Tibial artery (tissue), 4 donors: ENCODE measurements at regions not wholly inside any gene's neighbourhood (a gene's known extent, or its start where the extent isn't known, plus 50 kb on each side); places are given as distances from the start of the nearest gene placed in this dataset.

Experiments
- DNase-seq, 2 donors: peaks; one replicate each; pipeline ENCODE4 v3.0.0-alpha.2; 2019
- H3K27ac ChIP-seq, 2 donors: fragments of 200-600 bp; sonication (generic) in 1 of 2; 1 replicate in 1 of 2; 2 replicates in 1 of 2; pipeline ENCODE4 v1.5.1; 2018 to 2019; ENCODE audit warnings: mild to moderate bottlenecking in 1 of 2
- H3K27me3 ChIP-seq, 2 donors: fragments of 200-600 bp; sonication (generic) in 1 of 2; one replicate each; pipeline versions ENCODE4 v1.5.1 to v1.6.0; 2016 to 2019
- H3K36me3 ChIP-seq, 3 donors: fragments of 200-600 bp; sonication (generic) in 2 of 3; one replicate each; pipeline ENCODE4 v1.5.1; 2016 to 2019; ENCODE audit warnings: mild to moderate bottlenecking in 2 of 3
- H3K4me1 ChIP-seq, 4 donors: fragments of 200-600 bp; sonication (generic) in 2 of 4; 1 replicate in 3 of 4; 2 replicates in 1 of 4; pipeline ENCODE4 v1.5.1; 2016 to 2019
- H3K4me3 ChIP-seq, 2 donors: fragments of 200-600 bp; sonication (generic) in 1 of 2; 1 replicate in 1 of 2; 2 replicates in 1 of 2; pipeline ENCODE4 v1.5.1; 2018 to 2019; ENCODE audit warnings: mild to moderate bottlenecking in 2 of 2
- H3K9me3 ChIP-seq, 3 donors: fragments of 200-600 bp; sonication (generic) in 1 of 3; one replicate each; pipeline ENCODE4 v1.5.1; 2016 to 2019
- intact Hi-C: fragments of 100-400 bp; cut with DNase I; formaldehyde crosslinking; loops from one replicate; pipeline ENCODE4 v1.15.0; 2023; ENCODE audit warnings: low total_unique reads
- TF ChIP-seq, protein P1 (sequence below), 2 experiments: fragments of 200-600 bp in 1 of 2; fragments of 450-650 bp in 1 of 2; IDR thresholded peaks; one replicate each; pipeline ENCODE4 v1.5.1; 2017 to 2019; ENCODE audit warnings: antibody characterized with exemption in 2 of 2, mild to moderate bottlenecking in 1 of 2, moderate library complexity in 1 of 2

DNA sequence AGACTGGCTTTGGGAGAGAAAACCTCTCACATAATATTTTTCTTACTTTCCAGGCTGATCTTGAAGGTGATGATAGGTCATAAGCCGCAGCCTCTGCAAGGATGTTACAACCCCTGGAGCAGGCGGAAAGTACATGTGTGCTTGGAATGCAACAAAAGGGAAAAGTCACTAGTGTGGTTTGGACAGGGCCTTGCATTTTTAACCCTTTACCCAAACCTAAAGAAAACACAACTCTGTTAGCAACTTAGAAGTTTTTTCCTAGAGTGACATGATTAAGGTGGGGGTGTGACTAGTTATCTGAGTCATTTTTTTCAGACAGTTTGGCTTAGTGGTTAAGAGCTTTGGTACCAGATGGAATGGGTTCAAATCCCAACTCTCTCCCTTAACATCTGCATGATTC, 97.0 kb downstream of the TMEM30B start:
- Histone ChIP-seq H3K9me3 (no peaks in the 10 kb centered on the region), H3K27ac (peak overlapping the region; percentile 44 to 54), H3K27me3 (no peaks in the 10 kb centered on the region), H3K36me3 (no peaks in the 10 kb centered on the region), H3K4me1 (peaks cover 0 to 42% (median 32%) of the 10 kb centered on the region in 4 donors), H3K4me3 (no peak overlapping the region)
- intact Hi-C loops: no loop called here
- DNase-seq: no peak
- TF ChIP-seq, protein P1, sequence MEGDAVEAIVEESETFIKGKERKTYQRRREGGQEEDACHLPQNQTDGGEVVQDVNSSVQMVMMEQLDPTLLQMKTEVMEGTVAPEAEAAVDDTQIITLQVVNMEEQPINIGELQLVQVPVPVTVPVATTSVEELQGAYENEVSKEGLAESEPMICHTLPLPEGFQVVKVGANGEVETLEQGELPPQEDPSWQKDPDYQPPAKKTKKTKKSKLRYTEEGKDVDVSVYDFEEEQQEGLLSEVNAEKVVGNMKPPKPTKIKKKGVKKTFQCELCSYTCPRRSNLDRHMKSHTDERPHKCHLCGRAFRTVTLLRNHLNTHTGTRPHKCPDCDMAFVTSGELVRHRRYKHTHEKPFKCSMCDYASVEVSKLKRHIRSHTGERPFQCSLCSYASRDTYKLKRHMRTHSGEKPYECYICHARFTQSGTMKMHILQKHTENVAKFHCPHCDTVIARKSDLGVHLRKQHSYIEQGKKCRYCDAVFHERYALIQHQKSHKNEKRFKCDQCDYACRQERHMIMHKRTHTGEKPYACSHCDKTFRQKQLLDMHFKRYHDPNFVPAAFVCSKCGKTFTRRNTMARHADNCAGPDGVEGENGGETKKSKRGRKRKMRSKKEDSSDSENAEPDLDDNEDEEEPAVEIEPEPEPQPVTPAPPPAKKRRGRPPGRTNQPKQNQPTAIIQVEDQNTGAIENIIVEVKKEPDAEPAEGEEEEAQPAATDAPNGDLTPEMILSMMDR (IDR thresholded peaks at IDR 0.05): no peak

DNA sequence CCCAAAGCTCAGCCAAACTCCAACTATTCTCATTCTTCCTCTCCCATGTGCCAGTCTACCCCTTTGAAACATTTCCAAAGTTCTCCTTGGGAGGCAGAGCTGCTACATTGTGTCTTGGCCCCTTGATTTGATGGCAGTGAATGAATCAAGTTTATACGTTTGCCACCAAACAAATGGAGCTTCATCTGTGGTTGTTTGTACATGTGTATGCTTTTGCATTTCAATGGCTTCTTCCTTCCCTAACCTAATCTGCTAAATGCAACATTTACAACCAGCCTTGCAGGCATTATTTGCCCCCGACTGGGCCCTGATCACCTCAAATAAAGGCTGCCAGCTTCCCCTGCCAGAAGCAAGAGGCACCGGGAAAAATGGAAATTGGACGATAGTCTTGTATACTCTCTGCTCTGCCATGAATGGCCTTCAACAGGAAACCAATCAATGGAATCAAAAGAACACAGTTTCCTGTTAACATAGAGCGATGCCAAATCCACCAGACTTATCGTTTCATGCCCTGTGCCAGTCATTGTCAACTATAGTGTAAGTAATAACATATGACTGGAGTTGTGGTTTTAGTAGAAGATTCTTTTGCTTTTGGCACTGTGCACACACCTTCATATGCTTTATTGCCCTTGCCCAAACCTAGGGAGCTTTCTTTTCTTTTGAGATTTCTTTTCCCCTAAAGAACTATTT, 97.8 kb downstream of the TMEM30B start:
- intact Hi-C loops: no loop called here
- Histone ChIP-seq H3K4me3 (no peak overlapping the region), H3K27me3 (no peaks in the 10 kb centered on the region), H3K4me1 (peaks cover 0 to 50% (median 40%) of the 10 kb centered on the region in 4 donors), H3K36me3 (no peaks in the 10 kb centered on the region), H3K27ac (peak overlapping the region; percentile 44 to 54), H3K9me3 (no peaks in the 10 kb centered on the region)
- DNase-seq: no peak
- TF ChIP-seq, protein P1 (IDR thresholded peaks at IDR 0.05): no peak

DNA sequence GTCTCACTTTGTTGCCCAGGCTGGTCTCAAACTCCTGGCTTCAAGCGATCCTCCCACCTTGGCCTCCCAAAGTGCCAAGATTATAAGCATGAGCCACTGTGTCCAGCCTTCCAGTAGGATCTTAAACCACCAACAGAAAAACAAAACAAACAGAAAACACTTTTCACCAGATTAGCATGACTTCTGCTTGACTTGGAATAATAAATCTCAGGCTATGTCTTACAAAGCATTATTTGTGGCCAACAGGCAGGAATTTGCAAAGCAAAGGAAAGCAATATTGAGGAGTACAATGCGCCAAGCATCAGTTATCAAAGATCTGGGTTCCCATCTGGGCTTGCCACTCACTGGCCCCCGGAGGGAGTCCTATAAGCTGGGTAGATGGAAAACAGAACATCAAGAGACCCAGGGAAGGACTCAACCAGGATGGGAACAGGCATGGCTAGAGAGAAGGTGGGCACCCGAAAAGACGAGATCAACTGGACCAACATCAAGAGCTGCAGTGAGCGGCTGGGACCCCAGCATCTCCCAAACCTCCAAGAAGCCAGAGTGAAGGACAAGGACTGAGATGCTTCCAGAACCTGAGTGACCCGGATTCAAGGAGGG, 101.2 kb downstream of the TMEM30B start:
- H3K9me3 ChIP-seq: no peaks in the 10 kb centered on the region
- DNase-seq: no peak
- H3K27ac ChIP-seq: peak overlapping the region in 1 of 2 donors; percentile 60
- peaks cover 0 to 46% (median 27%) of the 10 kb centered on the region in 4 donors for H3K4me1 ChIP-seq
- H3K36me3 ChIP-seq: no peaks in the 10 kb centered on the region
- TF ChIP-seq, protein P1 (IDR thresholded peaks at IDR 0.05): no peak
- H3K27me3 ChIP-seq: no peaks in the 10 kb centered on the region
- H3K4me3 ChIP-seq: no peak overlapping the region
- intact Hi-C loops: no loop called here

DNA sequence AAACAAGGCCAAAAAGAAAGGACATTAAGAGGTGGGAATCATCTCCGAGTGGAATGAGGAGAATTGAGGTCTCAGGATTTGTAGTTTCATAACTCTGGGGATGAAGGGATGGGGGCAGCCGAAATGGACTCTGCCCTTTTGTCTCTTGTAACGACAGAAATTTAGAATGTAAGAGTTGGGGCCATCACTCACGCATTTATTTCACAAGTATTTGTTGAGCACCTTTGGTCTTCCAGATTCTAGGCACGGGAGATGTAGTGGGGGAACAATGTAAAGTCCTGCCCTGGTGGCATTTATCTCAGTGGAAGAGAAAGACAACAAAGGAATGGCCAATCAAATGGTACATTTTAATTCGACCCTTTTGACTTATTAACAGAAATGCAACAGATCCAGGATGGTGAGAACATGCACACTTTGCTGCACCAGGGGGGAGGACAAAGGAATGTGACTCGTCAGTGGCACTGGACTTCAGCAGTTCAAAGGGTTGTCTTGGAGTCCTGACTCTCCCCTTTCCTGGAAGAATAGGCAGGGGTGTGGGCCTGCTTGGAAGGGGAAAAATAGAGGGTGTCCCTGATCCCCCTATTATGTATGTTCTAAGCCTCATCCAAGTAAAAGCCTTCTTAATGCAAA, 102.0 kb downstream of the TMEM30B start:
- intact Hi-C loops: no loop called here
- H3K27ac ChIP-seq: peak overlapping the region; percentile 60 to 65
- no peak overlapping the region for H3K4me3 ChIP-seq
- no peaks in the 10 kb centered on the region for H3K36me3 ChIP-seq
- no peaks in the 10 kb centered on the region for H3K27me3 ChIP-seq
- peaks cover 0 to 39% (median 24%) of the 10 kb centered on the region in 4 donors for H3K4me1 ChIP-seq
- H3K9me3 ChIP-seq: no peaks in the 10 kb centered on the region
- TF ChIP-seq, protein P1 (IDR thresholded peaks at IDR 0.05): no peak
- DNase-seq: no peak

DNA sequence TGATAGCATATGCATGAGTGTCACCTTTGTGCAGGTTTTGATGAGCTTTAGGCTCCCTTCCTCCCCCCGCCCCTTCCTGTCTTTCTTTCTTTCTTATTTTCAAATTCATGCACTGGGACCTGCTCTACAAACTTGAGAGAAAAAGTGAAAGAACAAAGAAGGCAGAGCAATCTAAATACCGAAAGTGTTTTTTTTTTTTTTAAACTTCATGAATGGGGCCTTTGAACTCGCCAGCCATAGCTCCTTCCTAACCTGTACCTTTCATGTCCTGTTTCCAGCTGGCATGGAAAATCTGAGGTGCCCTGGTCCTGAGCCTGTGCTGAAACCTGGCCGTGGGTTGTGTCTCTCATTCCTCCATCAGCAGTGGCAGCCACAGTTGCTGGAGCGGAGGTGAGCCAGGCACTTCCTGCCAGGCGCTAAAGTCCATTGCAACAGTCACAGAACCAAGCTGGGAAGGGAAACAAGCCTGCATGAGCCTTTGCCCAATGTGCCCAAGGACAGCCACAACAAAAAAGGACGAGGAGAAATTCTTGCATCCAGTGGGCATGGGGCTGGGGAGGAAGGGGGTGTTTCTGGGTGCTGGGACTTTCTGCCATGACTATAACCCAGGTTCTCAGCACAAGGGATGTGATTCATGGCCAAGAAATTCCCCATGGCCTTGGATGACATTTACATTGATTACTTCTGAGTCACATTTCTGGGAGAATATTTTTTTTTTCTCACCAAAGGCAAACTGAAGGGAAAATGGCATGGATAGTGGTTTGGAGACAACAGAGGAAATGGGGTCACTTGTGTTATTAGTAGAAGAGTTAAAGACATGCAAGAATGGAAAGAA, 102.7 kb downstream of the TMEM30B start:
- H3K27me3 ChIP-seq: no peaks in the 10 kb centered on the region
- TF ChIP-seq, protein P1 (IDR thresholded peaks at IDR 0.05): no peak
- H3K36me3 ChIP-seq: no peaks in the 10 kb centered on the region
- intact Hi-C loops: no loop called here
- H3K27ac ChIP-seq: peak overlapping the region; percentile 60 to 65
- H3K4me3 ChIP-seq: no peak overlapping the region
- peak; percentile 36 to 76 for DNase-seq
- H3K4me1 ChIP-seq: peaks cover 0 to 32% (median 20%) of the 10 kb centered on the region in 4 donors
- H3K9me3 ChIP-seq: no peaks in the 10 kb centered on the region
